Head of caudate nucleus (tissue), 42 donors: ENCODE measurements at regions not wholly inside any gene's neighbourhood (a gene's known extent, or its start where the extent isn't known, plus 50 kb on each side); places are given as distances from the start of the nearest gene placed in this dataset.

Source experiments
- DNase-seq, 42 donors: peaks; one replicate each; pipeline versions ENCODE4 v3.0.0 to v3.0.0-alpha.2; 2020 to 2021; ENCODE audit warnings: mixed read lengths in 7 of 42
- intact Hi-C: fragments of 100-400 bp; cut with DNase I; formaldehyde crosslinking; loops from one replicate; pipeline ENCODE4 v1.15.0; 2022

DNA sequence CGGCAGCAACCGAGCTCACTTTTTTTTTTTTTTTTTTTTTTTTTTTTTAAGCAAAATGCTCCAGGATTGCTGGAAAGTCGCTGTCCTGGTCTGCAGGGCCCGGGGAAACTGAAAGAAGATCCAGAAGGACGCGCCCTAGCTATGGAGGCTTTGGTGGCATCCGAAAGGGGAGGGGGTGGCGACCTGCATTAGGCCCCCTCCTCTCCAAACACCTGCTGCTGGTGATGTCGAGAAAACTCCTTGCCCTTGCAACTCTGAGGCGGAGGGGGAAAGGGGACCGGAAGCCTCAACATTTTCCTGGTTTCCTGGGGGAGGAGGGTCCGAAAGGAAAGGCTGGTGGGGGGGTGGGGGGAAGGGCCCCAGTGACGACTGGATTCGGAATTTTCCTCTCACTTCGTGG is 421.1 kb downstream of the VRK1 start:
- peak in 2 of 42 donors; percentile 7 to 44 for DNase-seq
- intact Hi-C loops, result no loop called here

DNA sequence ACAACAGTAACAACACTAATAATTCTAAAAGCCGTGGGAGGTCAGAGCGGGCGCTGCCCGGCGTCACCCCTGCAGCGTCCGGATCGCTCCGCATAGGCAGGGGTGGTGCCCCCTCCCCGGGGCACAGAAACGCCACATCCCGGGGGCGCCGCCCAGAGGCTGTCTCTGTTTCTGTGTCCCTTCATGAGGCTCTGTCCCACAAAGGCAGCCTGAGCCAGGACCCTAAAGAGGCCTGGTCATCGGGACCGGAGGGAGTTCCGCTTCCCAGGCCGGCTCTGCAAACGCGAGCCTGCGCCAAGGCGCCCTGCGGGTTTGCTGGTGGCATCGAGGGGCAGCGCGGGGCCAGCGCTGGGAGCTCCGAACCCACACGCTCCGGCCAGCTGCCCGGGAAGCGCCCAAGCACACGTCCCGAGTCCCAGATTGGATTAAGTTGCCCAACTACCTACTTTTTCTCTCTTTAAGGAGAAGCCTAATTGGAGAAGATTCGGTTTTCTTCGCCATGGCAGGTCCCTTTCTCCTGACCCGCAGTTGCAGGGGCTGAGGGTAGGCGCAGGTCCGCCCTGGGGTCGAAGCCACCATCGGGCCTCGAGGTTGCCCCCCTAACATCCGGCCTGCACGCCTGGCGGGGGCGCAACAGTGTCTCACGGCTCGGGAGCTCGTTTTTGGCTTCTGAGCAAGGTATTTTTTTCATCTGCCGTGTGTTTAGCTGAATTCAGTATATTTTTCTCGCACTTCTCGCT is 421.7 kb downstream of the VRK1 start:
- intact Hi-C loops, result no loop called here
- peak in 38 of 42 donors; percentile 15 to 61 (median 38) for DNase-seq

GRCh38 chr14:97219431-97220017 is 422.3 kb downstream of the VRK1 start:
- intact Hi-C loops, result no loop called here
- peak in 15 of 42 donors; percentile 7 to 45 (median 17) for DNase-seq

GRCh38 chr14:97221572-97222285 is 424.5 kb downstream of the VRK1 start:
- intact Hi-C loops, result no loop called here

DNA sequence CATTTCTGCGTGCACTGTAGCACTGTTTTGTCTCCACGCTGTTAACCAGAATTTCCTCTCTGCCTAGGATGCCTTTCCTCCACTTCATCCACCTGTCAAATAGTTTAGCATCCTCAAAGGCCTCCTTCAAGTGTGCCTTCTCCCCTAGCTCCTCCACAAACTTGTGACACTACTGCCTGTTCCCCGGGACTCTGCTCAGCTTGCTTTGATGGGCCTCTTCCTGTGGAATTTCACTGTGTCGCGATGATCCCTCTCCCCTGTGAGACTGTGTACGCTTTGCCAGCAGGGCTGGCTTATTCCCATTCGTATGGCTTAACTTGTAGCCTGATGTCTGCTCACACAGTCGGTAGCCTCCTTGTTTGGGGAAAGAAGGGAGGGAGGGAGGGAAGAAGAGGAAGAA is 426.8 kb downstream of the VRK1 start:
- DNase-seq, result no peak
- intact Hi-C loops, result no loop called here

More at GRCh38 chr14:97221572-97222285, 424.5 kb downstream of the VRK1 start:
- DNase-seq, result no peak

DNA sequence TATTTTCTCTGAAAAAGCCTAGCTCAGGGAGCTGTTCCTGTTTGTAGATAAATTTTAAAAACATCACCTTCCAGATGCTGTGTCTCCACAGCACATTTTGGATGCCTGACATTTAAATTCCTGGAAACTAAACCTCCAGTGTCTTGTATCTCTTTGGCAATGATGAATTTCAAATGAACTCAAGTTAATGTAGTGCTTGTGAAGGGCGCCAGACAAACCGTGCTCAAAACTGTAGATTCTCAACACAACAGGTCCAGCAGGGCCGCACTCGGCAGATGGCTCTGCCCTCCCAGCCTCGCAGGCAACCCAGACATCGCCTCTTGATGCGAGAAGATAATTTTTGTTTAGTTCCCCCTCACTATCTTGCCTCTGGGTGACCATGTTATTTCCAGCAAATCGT is 432.9 kb downstream of the VRK1 start:
- intact Hi-C loops, result no loop called here

GRCh38 chr14:97233319-97233985 is 436.3 kb downstream of the VRK1 start:
- no peak for DNase-seq

More for the DNA sequence above, 432.9 kb downstream of the VRK1 start:
- DNase-seq, result no peak

DNA sequence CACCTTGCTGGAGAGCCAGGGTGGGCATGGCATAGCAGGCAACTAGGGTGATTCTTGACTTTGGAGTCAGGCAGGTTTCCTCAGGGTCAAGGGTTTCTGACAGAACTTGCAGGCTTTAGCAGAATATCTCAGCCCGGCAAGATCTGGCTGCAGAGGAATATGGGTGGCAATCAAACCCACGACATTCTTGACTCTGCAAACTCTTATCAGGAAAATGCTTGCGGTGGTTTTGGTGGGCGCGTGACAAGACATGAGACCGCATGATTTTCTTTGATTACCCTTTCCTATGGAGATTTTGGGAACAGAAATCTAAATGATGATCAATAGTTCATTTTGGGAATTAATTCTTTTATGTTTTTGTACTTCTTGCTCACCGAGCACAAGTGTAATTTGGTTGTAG is 449.5 kb downstream of the VRK1 start:
- intact Hi-C loops, result no loop called here
- no peak for DNase-seq

More at GRCh38 chr14:97233319-97233985, 436.3 kb downstream of the VRK1 start:
- intact Hi-C loops, result no loop called here

- intact Hi-C loops, result no loop called here
- no peak for DNase-seq
Measured at GRCh38 chr14:97248973-97249372, 451.8 kb downstream of the VRK1 start.

DNA sequence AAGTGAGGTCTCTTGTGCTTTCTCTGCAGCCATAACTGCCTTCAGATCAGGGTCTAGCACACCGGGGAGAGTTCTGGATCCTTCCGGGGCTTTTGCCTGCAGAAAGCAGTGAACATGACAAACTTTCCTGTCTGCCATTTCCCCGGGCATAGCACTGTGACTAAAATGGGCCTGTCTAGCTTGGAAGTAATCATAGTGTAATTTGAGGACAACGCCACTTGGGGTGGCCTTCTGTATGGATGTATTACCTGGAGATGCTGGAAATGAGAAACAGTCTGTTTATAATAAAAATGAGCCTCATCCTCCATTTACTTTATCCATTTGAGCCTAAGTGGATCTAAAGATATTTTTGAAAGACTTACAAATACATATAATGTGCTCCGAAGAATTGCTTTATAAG is 453.7 kb downstream of the VRK1 start:
- no peak for DNase-seq
- intact Hi-C loops, result no loop called here

- intact Hi-C loops, result no loop called here
- DNase-seq, result no peak
Measured at GRCh38 chr14:97251491-97252155, 454.4 kb downstream of the VRK1 start.

GRCh38 chr14:97253756-97254155 is 456.6 kb downstream of the VRK1 start:
- no peak for DNase-seq
- intact Hi-C loops, result no loop called here

DNA sequence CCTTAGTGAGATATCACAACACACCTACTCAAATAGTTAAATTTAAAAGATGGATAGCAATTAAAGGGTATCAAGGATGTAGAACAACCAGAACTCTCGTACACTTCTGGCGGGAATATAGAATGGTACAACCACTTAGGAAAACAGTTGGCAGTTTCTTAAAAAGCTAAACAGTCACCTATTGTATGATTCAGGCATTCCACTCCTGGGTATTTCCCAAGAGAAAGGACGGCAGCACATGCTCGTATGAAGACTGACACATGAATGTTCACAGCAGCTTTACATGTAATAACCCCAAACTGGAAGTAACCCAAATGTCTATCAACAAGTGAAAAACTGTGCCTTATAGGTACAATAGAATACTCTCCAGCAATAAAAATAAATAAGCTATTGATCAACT is 465.2 kb downstream of the VRK1 start:
- DNase-seq, result no peak
- intact Hi-C loops, result no loop called here

DNA sequence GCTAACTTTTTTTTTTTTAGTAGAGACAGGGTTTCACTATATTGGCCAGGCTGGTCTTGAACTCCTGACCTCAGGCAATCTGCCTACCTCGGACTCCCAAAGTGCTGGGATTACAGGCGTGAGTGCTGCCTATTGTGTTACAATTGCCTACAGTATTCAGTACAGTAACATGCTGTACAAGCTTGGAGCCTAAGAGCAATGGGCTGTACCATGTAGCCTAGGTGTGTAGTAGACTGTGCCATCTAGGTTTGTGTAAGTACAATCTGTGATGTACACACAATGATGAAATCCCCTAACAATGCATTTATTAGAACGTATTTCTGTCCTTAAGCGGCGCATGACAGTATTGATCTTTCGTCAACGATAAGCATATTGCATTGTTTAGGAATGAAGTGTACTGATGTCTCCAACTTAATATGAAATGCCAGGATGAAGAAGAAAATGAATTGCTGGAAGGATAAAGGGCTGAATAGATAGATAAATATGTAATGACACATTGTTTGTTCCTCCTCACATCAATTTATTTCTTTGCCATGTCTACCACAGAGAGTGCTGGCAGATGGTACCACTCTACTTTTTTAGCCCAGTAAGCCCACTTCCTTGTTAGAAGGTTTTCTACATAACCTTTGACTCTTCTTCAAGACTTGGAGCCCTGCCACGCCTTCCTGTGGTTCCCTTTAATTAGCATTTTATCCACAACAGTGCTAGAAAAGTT is 467.5 kb downstream of the VRK1 start:
- intact Hi-C loops, result no loop called here
- DNase-seq, result no peak

DNA sequence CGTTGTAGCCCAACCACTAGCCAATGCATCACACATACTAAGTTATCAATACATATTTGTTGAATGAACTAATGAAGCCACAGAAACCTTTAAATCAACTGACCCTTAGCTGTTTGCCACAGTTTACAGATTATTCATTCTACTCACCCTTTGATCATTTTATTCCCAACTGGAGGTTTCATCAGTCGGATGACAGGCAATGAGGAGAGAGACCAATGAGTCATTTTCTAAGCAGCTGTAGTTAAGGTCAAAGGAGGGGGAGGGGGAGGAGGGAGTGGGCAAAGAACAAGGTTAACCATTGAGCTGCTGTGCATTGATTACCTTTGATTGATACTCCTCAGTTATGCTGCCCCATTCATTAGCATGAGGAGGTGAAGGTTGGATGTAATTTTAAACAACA is 469.5 kb downstream of the VRK1 start:
- DNase-seq, result peak in 1 of 42 donors; percentile 2
- intact Hi-C loops, result no loop called here

DNA sequence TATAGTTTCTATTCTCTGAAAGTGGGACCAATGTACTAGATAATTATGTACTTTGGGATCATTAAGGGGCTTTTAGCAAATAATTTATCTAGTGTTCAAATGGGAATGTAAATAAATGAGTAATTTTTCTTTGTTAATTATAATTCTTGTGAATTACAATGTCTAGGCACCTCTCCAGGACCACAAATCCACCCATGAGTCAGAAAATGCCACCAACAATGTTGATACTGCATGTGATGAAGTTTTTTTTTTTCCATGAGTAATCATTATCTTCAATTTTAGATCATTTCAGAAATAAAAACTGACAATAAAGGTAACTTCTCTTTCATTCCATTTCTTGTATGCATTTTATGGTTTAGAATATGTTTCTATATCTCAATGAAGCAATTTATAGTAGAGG is 470.3 kb downstream of the VRK1 start:
- intact Hi-C loops, result no loop called here
- DNase-seq, result peak in 1 of 42 donors; percentile 4

- peak in 1 of 42 donors; percentile 15 for DNase-seq
- intact Hi-C loops, result no loop called here
Measured at GRCh38 chr14:97268097-97268496, 470.9 kb downstream of the VRK1 start.

DNA sequence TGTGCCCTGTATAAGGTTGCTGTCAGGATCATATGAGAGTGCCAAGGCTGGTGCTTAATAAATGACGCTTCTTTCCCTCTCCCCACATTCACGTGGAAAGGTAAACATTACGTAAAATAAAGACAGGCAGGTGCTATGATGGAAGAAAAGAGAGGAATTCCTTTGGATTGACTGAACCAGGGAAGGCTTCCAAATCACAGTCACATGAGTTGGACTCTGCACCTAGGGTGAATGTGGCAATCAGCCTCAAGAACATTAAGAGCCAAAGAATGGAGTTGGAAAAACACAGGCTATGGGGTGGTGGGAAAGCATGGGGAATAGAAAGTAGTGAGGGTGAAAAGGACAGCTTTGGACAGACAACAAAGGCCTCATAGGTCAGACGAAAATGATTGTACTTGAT is 473.1 kb downstream of the VRK1 start:
- DNase-seq, result no peak
- intact Hi-C loops, result no loop called here
